GM12878 (cell line): ENCODE measurements at regions not wholly inside any gene's neighbourhood (a gene's known extent, or its start where the extent isn't known, plus 50 kb on each side); places are given as distances from the start of the nearest gene placed in this dataset.

Experiments used
- ATAC-seq: fragments of 200-7000 bp; cut with Tn5 transposase; 3 replicates; pipeline ENCODE4 v1.9.1; 2020; ENCODE audit warnings: mild to moderate bottlenecking, moderate library complexity
- BruUV-seq: library from RNA; stranded (reverse); fragments of 400-500 nt; replicated peaks from 2 replicates; lab custom pipeline; 2021; lab: Mats Ljungman, UMichigan
- CTCF ChIA-PET: fragments of 300-600 bp; sonication (Branson Sonifier 250); formaldehyde crosslinking; extraction: SDS; loops from one replicate; lab custom pipeline; 2021; ENCODE audit warnings: inconsistent platforms; lab: Yijun Ruan, JAX
- POLR2A ChIA-PET: fragments of 350-600 bp; formaldehyde crosslinking; extraction: SDS; loops from one replicate; lab custom pipeline; 2021; ENCODE audit warnings: inconsistent platforms; lab: Charles Lee
- RAD21 ChIA-PET: fragments of 300-600 bp; sonication (Branson Sonifier 250); formaldehyde crosslinking; loops from one replicate; lab custom pipeline; 2023; ENCODE audit warnings: antibody characterized with exemption; ENCODE audit not compliant: unreplicated experiment; lab: Charles Lee
- SMC1A ChIA-PET: fragments of 300-600 bp; sonication (Branson Sonifier 250); formaldehyde crosslinking; loops from one replicate; lab custom pipeline; 2023; ENCODE audit not compliant: unreplicated experiment, uncharacterized antibody; lab: Charles Lee
- DNase-seq: peaks from one replicate; pipeline ENCODE4 v3.0.0-alpha.2; 2011; ENCODE audit warnings: low read depth, low spot score
- FAIRE-seq: peaks from 3 replicates; lab custom pipeline; 2011; peaks lifted over from hg19 to GRCh38; lab: Jason Lieb, UNC
- H2AFZ ChIP-seq: 2 replicates; pipeline ENCODE4 v1.6.0; 2011; ENCODE audit warnings: low read depth, low read length, control low read depth; ENCODE audit not compliant: control insufficient read depth
- H3K27ac ChIP-seq: 2 replicates; pipeline ENCODE4 v1.5.1; 2011; ENCODE audit warnings: control low read depth; ENCODE audit not compliant: control insufficient read depth, insufficient read depth
- H3K27me3 ChIP-seq, 2 experiments: replicated peaks in 1 of 2; 2 replicates each; pipeline versions ENCODE4 v1.6.0 to v1.6.1; 2011; ENCODE audit warnings: low read length in 1 of 2; ENCODE audit not compliant: control insufficient read depth in 2 of 2, insufficient read depth in 2 of 2
- H3K36me3 ChIP-seq, 2 experiments: 2 replicates each; pipeline ENCODE4 v1.5.1; 2011; ENCODE audit warnings: low read length in 1 of 2; ENCODE audit not compliant: control insufficient read depth in 2 of 2, insufficient read depth in 2 of 2
- H3K4me1 ChIP-seq: 2 replicates; pipeline ENCODE4 v1.6.1; 2011; ENCODE audit warnings: mild to moderate bottlenecking, low read length, moderate library complexity, mixed read lengths; ENCODE audit not compliant: control insufficient read depth, insufficient read depth
- H3K4me2 ChIP-seq: 2 replicates; pipeline ENCODE4 v1.6.0; 2011; ENCODE audit warnings: control low read depth; ENCODE audit not compliant: control insufficient read depth, insufficient read depth
- H3K4me3 ChIP-seq: fragments of 200-600 bp; sonication (generic); 2 replicates; pipeline ENCODE4 v1.5.1; 2016
- H3K79me2 ChIP-seq: 2 replicates; pipeline ENCODE4 v1.6.0; 2011; ENCODE audit warnings: low read length; ENCODE audit not compliant: control insufficient read depth, insufficient read depth
- H3K9ac ChIP-seq: 2 replicates; pipeline ENCODE4 v1.8.0; 2011; ENCODE audit warnings: low read length, control low read depth, mixed read lengths; ENCODE audit not compliant: control insufficient read depth, insufficient read depth
- H3K9me3 ChIP-seq: replicated peaks from 3 replicates; pipeline ENCODE4 v1.5.1; 2011; ENCODE audit warnings: mild to moderate bottlenecking, low read length; ENCODE audit not compliant: control insufficient read depth, insufficient read depth
- H4K20me1 ChIP-seq: 2 replicates; pipeline ENCODE4 v1.6.0; 2011; ENCODE audit not compliant: control insufficient read depth, insufficient read depth
- ATF2 ChIP-seq: IDR thresholded peaks from 2 replicates; pipeline ENCODE4 v1.6.1; 2012; ENCODE audit warnings: low read length, inconsistent platforms
- BCL11A ChIP-seq: IDR thresholded peaks from 2 replicates; pipeline ENCODE4 v1.6.1; 2011; ENCODE audit warnings: low read depth, low read length
- E2F4 ChIP-seq: IDR thresholded peaks from 2 replicates; pipeline ENCODE4 v1.6.1; 2012; ENCODE audit warnings: low read depth, low read length, improper control_type of control experiment
- GATAD2B ChIP-seq: fragments of 450-650 bp; conservative IDR thresholded peaks from 2 replicates; pipeline ENCODE4 v1.6.1; 2017; ENCODE audit warnings: low read depth, mild to moderate bottlenecking, moderate library complexity
- HDGF ChIP-seq: fragments of 450-650 bp; IDR thresholded peaks from 2 replicates; pipeline ENCODE4 v1.6.1; 2016; ENCODE audit warnings: antibody characterized with exemption
- IKZF2 ChIP-seq, 2 experiments: fragments of 450-650 bp; IDR thresholded peaks; 2 replicates each; pipeline ENCODE4 v1.6.1; 2017; ENCODE audit warnings: mild to moderate bottlenecking in 2 of 2, moderate library complexity in 2 of 2
- JUNB ChIP-seq: IDR thresholded peaks from 2 replicates; pipeline ENCODE4 v1.6.1; 2016; ENCODE audit warnings: antibody characterized with exemption, mild to moderate bottlenecking
- KAT2A ChIP-seq: conservative IDR thresholded peaks from 2 replicates; pipeline ENCODE4 v1.6.1; 2011; ENCODE audit warnings: low read depth, low read length; ENCODE audit not compliant: control insufficient read depth
- MTA2 ChIP-seq: fragments of 450-650 bp; IDR thresholded peaks from 2 replicates; pipeline ENCODE4 v1.6.1; 2016; ENCODE audit warnings: low read depth, mild to moderate bottlenecking, moderate library complexity
- MYB ChIP-seq: fragments of 150-350 bp; IDR thresholded peaks from 2 replicates; pipeline ENCODE4 v1.6.1; 2014; ENCODE audit warnings: mild to moderate bottlenecking, low read depth, low read length, borderline replicate concordance
- NR2C1 ChIP-seq: fragments of 450-650 bp; IDR thresholded peaks from 2 replicates; pipeline ENCODE4 v1.6.1; 2017; ENCODE audit warnings: antibody characterized with exemption, mild to moderate bottlenecking, moderate library complexity
- RFX5 ChIP-seq: IDR thresholded peaks from 2 replicates; pipeline ENCODE4 v1.6.1; 2011; ENCODE audit warnings: low read depth, low read length, improper control_type of control experiment
- RUNX3 ChIP-seq: IDR thresholded peaks from 2 replicates; pipeline ENCODE4 v1.6.1; 2012; ENCODE audit warnings: low read length, inconsistent platforms
- SUPT20H ChIP-seq: IDR thresholded peaks from 2 replicates; pipeline ENCODE4 v1.6.1; 2011; ENCODE audit warnings: low read depth, mild to moderate bottlenecking, low read length, moderate library complexity, borderline replicate concordance; ENCODE audit not compliant: control insufficient read depth
- TBL1XR1 ChIP-seq: IDR thresholded peaks from 2 replicates; pipeline ENCODE4 v1.6.1; 2012; ENCODE audit warnings: low read depth, low read length, improper control_type of control experiment
- WGBS: methylation state at CpG from one replicate; pipeline ENCODE4 v1.1.6; 2016; ENCODE audit warnings: low lambda C conversion rate; ENCODE audit not compliant: insufficient replicate concordance, insufficient coverage; ENCODE audit errors: missing lambda C conversion rate; 5-methylcytosine and 5-hydroxymethylcytosine counted together
- in situ Hi-C: fragments of 300-500 bp; cut with MboI; formaldehyde crosslinking; loops from 9 replicates; pipeline ENCODE4 v1.14.3; 2018; ENCODE audit warnings: mixed read lengths
- intact Hi-C: fragments of 100-400 bp; cut with micrococcal nuclease; formaldehyde crosslinking; loops from one replicate; pipeline ENCODE4 v1.14.2; 2022; ENCODE audit not compliant: unreplicated experiment

- POLR2A ChIA-PET: no interaction called here
- no peak overlapping the region for H3K27ac ChIP-seq
- H3K79me2 ChIP-seq: no peaks in the 10 kb centered on the region
- no peak for DNase-seq
- H2AFZ ChIP-seq: no peak overlapping the region
- TF ChIP-seq ATF2 (no peak), HDGF (no peak), E2F4 (no peak), RUNX3 (no peak), KAT2A (no peak), BCL11A (no peak), MYB (no peak), GATAD2B (no peak), NR2C1 (no peak), RFX5 (no peak), SUPT20H (no peak), MTA2 (no peak), IKZF2 (IDR thresholded peaks at IDR 0.05) (no peak), TBL1XR1 (no peak), JUNB (no peak)
- H3K4me2 ChIP-seq: no peak overlapping the region
- H3K4me1 ChIP-seq: no peaks in the 10 kb centered on the region
- no peak overlapping the region for H3K9ac ChIP-seq
- BruUV-seq: no TSS peak
- RAD21 ChIA-PET: no interaction called here
- no peak for FAIRE-seq
- H4K20me1 ChIP-seq: no peaks in the 10 kb centered on the region
- WGBS: 17% methylated on average over 2 of the region's 2 CpGs
- CTCF ChIA-PET: no interaction called here
- ATAC-seq: no peak
- H3K27me3 ChIP-seq: no peaks in the 10 kb centered on the region
- in situ Hi-C loops: no loop called here
- SMC1A ChIA-PET: no interaction called here
- H3K9me3 ChIP-seq: no peaks in the 10 kb centered on the region
- no peaks in the 10 kb centered on the region for H3K36me3 ChIP-seq
- H3K4me3 ChIP-seq: no peak overlapping the region
- intact Hi-C loops: no loop called here
Observed at GRCh38 chr12:115700081-115700480, 577.4 kb downstream of the MED13L start.
